Psoas muscle (tissue), 7 donors: ENCODE measurements at regions not wholly inside any gene's neighbourhood (a gene's known extent, or its start where the extent isn't known, plus 50 kb on each side); places are given as distances from the start of the nearest gene placed in this dataset.

Experiments
- ATAC-seq, 4 donors: fragments of 200-7000 bp; cut with Tn5 transposase; one replicate each; pipeline ENCODE4 v1.9.1; 2020; ENCODE audit warnings: moderate library complexity in 3 of 4, mild to moderate bottlenecking in 2 of 4
- DNase-seq, 2 donors: peaks; one replicate each; pipeline ENCODE4 v3.0.0-alpha.2; 2020
- H3K27ac ChIP-seq: fragments of 200-600 bp; one replicate; pipeline ENCODE4 v1.8.0; 2022
- H3K27me3 ChIP-seq, 3 donors: fragments of 200-600 bp in 1 of 3; one replicate each; pipeline versions ENCODE4 v1.6.1 to v1.8.0; 2013 to 2022; ENCODE audit warnings: low read length in 2 of 3, mild to moderate bottlenecking in 2 of 3, moderate library complexity in 1 of 3; ENCODE audit not compliant: insufficient read depth in 3 of 3
- H3K36me3 ChIP-seq, 2 donors: fragments of 200-600 bp in 1 of 2; one replicate each; pipeline versions ENCODE4 v1.6.1 to v1.8.0; 2013 to 2022; ENCODE audit warnings: low read depth in 1 of 2, mild to moderate bottlenecking in 1 of 2, moderate library complexity in 1 of 2; ENCODE audit not compliant: insufficient read depth in 1 of 2
- H3K4me1 ChIP-seq: fragments of 200-600 bp; one replicate; pipeline ENCODE4 v1.8.0; 2022
- H3K4me3 ChIP-seq: fragments of 200-600 bp; one replicate; pipeline ENCODE4 v1.8.0; 2022; ENCODE audit warnings: mild to moderate bottlenecking
- H3K9me3 ChIP-seq: fragments of 200-600 bp; one replicate; pipeline ENCODE4 v1.8.0; 2022
- WGBS, 3 donors: extraction: QIAGEN DNeasy Blood & Tissue Kit; methylation state at CpG; one replicate each; pipeline versions ENCODE4 v1.1.6 to v1.1.7; 2013; 5-methylcytosine and 5-hydroxymethylcytosine counted together
- intact Hi-C, 2 donors: fragments of 100-400 bp; cut with DNase I; formaldehyde crosslinking; loops; one replicate each; pipeline versions ENCODE4 v1.11.0 to v1.14.2; 2022
- TF ChIP-seq, protein P1 (sequence below): fragments of 200-600 bp; IDR thresholded peaks from one replicate; pipeline ENCODE4 v1.8.0; 2022; ENCODE audit warnings: antibody characterized with exemption
- donor health status: healthy with polysubstance abuse.
- donor health status: DM: no; HTN: no; CAD: no; lungs with moderate emphysema.
- donor health status: Bipolar disorder and iron deficiency.
- donor health status: healthy.
- donor health status: DM: yes; HTN: yes; CAD: no.
- donor health status: DM: no; HTN: no; CAD: no.
- donor health status: DM: yes; HTN: yes; CAD: no.

DNA sequence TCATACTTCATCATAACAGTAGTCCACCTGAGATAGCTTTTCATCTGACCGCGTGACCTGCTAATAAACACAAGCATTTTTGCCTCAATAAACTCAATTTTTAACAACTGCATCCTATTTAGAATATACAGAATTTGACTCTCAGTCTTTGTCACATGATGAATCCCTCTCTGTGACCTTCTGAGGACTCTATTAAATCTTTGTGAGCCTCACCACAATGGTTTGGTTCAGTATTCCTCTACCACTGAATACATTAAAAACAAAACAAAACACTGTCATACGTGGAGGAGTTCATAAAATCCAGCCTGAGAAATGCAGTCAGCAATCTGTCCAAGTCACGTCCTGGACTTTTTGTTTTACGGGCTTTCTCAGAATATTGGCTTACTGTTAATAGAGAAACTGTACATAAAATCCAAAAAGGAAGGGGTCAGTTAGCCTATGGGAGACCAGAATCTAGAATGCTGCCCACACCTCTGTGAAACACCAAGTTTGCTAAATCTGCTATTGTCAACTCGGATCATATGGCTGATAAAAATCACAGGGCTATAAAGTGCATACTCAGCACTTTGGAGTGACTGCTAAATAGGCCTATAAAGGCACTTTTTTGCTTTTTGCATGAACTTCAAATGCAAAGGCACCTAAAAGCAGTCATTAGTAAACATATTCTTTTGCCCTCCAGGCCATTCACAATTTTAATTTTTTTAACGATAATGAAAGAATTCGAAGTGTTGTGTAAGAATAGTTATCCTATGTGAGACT lies 190.3 kb upstream of the HDDC2 start:
- intact Hi-C loops = no loop called here
- 84 to 87% (median 86%) methylated on average over 8 of the region's 8 CpGs for WGBS, 3 donors
- ATAC-seq = no peak
- Histone ChIP-seq H3K4me3 (no peak overlapping the region), H3K27ac (no peak overlapping the region), H3K27me3 (peaks cover 0 to 5% (median 0%) of the 10 kb centered on the region in 3 donors), H3K9me3 (no peaks in the 10 kb centered on the region), H3K4me1 (no peaks in the 10 kb centered on the region), H3K36me3 (no peaks in the 10 kb centered on the region)
- TF ChIP-seq, protein P1, sequence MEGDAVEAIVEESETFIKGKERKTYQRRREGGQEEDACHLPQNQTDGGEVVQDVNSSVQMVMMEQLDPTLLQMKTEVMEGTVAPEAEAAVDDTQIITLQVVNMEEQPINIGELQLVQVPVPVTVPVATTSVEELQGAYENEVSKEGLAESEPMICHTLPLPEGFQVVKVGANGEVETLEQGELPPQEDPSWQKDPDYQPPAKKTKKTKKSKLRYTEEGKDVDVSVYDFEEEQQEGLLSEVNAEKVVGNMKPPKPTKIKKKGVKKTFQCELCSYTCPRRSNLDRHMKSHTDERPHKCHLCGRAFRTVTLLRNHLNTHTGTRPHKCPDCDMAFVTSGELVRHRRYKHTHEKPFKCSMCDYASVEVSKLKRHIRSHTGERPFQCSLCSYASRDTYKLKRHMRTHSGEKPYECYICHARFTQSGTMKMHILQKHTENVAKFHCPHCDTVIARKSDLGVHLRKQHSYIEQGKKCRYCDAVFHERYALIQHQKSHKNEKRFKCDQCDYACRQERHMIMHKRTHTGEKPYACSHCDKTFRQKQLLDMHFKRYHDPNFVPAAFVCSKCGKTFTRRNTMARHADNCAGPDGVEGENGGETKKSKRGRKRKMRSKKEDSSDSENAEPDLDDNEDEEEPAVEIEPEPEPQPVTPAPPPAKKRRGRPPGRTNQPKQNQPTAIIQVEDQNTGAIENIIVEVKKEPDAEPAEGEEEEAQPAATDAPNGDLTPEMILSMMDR = no peak
- no peak for DNase-seq

DNA sequence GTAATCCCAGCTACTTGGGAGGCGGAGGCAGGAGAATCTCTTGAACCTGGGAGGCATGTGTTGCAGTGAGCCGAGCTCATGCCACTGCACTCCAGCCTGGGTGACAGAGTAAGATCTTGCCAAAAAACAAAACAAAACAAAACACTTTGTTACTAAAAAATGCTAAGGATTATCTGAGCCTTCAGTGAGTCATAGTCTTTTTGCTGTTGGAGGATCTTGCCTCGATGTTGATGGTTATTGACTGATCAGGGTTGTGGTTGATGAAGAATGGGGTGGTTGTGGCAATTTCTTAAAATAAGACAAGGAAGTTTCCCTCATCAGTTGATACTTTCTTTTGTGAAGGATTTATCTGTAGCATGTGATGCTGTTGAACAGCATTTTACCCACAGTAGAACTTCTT lies 196.8 kb upstream of the HDDC2 start:
- ATAC-seq (no peak), DNase-seq (no peak)
- no peaks in the 10 kb centered on the region for H3K27me3 ChIP-seq
- TF ChIP-seq, protein P1 = no peak
- 82 to 94% (median 91%) methylated on average over 3 of the region's 3 CpGs for WGBS, 3 donors
- intact Hi-C loops = no loop called here
- no peak overlapping the region for H3K27ac ChIP-seq
- no peaks in the 10 kb centered on the region for H3K4me1 ChIP-seq
- H3K36me3 ChIP-seq = no peaks in the 10 kb centered on the region
- no peaks in the 10 kb centered on the region for H3K9me3 ChIP-seq
- H3K4me3 ChIP-seq = no peak overlapping the region

DNA sequence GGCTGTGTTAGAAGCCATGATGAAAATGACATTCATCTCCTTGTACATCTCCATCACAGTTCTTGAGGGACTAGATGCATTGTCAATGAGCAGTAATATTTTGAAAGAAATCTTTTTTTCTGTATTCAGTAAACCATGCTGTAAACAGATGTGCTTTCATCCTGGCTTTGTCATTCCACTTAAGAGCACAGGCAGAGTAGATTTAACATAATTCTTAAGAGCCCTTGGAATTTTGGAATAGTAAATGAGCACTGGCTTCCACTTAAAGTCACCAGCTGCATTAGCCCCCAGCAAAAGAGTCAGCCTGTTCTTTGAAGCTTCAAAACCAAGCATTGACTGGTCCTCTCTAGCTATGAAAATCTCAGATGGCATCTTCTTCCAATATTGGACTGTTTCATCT lies 197.8 kb upstream of the HDDC2 start:
- no peak for DNase-seq

DNA sequence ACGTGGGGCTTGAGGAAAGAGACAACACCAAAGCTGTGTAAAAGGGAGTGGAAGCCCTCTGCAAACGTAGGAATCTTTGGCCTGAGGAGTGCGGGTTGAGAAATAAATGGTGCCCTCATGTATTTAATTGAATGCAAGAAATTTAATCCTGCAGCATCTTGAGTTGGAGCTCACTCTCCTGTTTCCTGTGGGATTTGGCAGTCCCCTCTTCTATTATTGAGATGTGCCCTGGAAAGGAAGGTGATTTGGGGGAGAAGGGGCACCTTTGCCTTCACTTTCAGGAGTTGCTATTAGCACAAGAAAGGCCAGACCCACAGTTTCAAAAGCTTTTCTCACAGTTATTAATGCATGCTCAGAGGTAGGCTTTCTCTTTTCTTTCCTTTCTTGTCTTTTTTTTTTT lies 201.4 kb upstream of the HDDC2 start:
- Histone ChIP-seq H3K4me1 (peaks cover 3% of the 10 kb centered on the region), H3K36me3 (no peaks in the 10 kb centered on the region), H3K9me3 (no peaks in the 10 kb centered on the region), H3K27ac (no peak overlapping the region), H3K4me3 (no peak overlapping the region), H3K27me3 (no peaks in the 10 kb centered on the region)
- ATAC-seq = no peak
- TF ChIP-seq, protein P1 = no peak
- intact Hi-C loops = no loop called here
- 59 to 73% (median 62%) methylated on average over 3 of the region's 3 CpGs for WGBS, 3 donors
- DNase-seq = no peak

More for the DNA sequence above, 197.8 kb upstream of the HDDC2 start:
- no peak overlapping the region for H3K27ac ChIP-seq
- no peaks in the 10 kb centered on the region for H3K4me1 ChIP-seq
- intact Hi-C loops = no loop called here
- TF ChIP-seq, protein P1 = no peak
- no peaks in the 10 kb centered on the region for H3K9me3 ChIP-seq
- ATAC-seq = no peak
- H3K27me3 ChIP-seq = no peaks in the 10 kb centered on the region
- no peak overlapping the region for H3K4me3 ChIP-seq
- no peaks in the 10 kb centered on the region for H3K36me3 ChIP-seq
